DMS114 treated with DMSO at 0.1 percent for 48 hours (cell line): ENCODE measurements at regions not wholly inside any gene's neighbourhood (a gene's known extent, or its start where the extent isn't known, plus 50 kb on each side); places are given as distances from the start of the nearest gene placed in this dataset.
A peak's percentile ranks its signal among the peaks of the same experiment; 100 is the strongest.

Experiments used
- DNase-seq: peaks from one replicate; lab custom pipeline; 2025; ENCODE audit not compliant: unreplicated experiment; lab: John Stamatoyannopoulos, UW

GRCh38 chr15:97731859-97732258 lies 228.6 kb upstream of the ARRDC4 start:
- no peak for DNase-seq

DNA sequence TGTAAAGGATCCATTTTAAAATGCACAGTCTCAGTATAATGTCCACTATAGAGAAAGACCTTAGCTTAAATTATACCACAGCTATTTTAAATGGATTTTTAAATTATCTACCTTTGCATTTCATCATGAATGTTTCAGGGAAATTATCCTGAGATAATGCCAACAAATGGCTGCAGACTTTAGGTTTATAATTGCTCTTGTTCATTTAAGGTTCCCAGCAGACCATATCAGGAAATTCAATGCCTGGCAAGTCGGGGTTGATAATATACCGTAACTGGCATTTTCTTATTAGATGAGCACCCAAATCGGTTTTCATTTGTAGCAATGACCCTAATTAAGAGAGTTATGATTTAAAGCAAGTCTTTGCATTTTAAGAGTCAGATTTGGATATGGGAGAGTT lies 227.1 kb upstream of the ARRDC4 start:
- DNase-seq = no peak

DNA sequence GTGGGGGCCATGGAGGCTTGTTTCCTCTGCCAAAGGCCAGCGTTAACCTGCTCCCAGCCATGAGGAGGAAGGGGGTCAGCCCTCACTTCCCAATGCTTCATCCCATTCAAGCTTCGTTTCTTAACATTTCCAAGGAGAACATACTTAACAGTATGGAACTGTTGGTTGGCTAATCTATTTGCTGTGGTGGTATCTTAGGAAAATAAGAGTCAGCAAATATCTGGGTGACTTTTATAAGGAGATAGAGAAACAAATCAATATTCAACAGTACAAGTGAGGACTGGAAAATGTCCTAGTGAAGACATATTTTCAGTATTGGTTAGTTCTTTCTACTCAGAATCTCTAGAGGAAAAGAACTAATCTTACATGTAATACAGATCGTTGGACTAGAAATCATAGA lies 223.8 kb upstream of the ARRDC4 start:
- DNase-seq = no peak

- peak; percentile 32 for DNase-seq
These were observed 214.9 kb upstream of the ARRDC4 start for GRCh38 chr15:97745481-97746071.

DNA sequence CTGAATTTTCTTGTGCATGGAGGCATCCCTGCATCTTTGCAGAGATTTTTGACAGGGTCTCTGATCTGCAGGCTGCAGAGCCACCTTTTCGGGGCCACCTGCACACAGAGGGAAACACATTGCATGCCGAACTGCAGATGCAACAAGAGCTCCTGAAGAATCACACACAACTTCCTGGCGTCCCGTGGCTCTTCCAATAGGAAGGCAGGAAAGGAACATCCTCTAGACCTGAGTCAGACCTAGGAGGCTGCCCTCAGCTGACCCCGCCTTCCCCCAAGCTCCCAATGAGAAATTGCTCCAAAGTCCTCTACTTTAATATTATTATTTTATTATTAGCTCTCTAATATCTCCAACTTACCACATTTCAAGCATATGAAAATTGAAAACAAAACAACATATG lies 213.2 kb upstream of the ARRDC4 start:
- no peak for DNase-seq

GRCh38 chr15:97748576-97748975 lies 211.9 kb upstream of the ARRDC4 start:
- no peak for DNase-seq

- DNase-seq = no peak
These were observed 210.4 kb upstream of the ARRDC4 start for GRCh38 chr15:97750060-97750459.

DNA sequence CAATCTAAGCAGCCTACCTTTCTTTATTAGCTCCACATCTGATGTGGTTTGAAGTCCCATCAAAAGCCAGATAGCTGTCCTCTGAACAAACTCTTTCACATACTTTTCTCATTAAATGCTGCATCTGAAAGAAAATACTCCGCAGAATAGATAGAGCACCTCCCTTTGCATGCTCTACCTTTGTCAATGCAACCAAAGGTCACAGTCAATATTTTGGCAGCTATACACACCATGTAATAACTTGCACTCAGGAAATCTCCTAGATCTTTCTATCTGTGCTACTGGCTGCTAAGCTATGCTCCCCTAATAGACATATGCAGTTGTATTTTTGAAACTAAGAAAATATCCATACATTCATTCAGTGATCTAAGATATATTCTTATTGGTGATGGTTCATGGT lies 204.8 kb upstream of the ARRDC4 start:
- no peak for DNase-seq

DNA sequence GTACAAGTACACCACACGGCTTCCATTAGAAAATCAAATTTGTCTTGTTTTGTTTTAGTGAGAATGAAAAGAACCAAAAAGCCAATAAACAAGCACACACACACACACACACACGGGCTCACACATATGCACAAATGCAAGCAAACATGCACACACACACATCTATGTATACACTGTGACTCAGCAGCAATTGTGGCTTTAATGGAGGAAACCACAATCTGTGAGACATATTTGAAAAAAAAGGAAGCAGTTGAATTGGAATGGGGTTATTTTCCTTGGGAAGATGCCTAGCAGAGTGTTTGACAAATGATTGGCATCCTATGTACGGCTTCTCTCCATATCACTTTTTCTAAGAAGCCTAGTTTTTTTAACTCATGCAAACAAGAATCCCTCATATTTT lies 201.1 kb upstream of the ARRDC4 start:
- DNase-seq = no peak

- no peak for DNase-seq
These were observed 199.4 kb upstream of the ARRDC4 start for GRCh38 chr15:97761110-97761509.

DNA sequence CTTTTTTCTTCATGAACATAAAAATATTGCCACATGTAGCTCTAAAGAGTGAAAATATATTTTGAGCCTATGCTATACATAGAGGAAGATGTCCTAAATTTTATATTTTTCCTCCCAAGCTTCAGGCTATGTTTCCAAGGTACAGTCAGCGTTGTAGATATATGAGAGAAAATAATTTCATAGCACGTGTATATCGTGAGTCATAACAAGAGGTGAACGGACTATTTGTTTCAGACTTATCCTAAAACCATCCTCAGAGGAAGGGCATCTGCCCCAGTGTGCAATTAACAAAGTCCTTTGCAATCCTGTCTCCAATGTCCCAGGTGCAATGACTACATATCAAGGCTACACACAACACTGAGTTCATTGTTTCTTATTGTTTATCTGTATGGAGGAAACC lies 177.3 kb upstream of the ARRDC4 start:
- DNase-seq = no peak

- no peak for DNase-seq
These were observed 173.8 kb upstream of the ARRDC4 start for GRCh38 chr15:97786741-97787140.

DNA sequence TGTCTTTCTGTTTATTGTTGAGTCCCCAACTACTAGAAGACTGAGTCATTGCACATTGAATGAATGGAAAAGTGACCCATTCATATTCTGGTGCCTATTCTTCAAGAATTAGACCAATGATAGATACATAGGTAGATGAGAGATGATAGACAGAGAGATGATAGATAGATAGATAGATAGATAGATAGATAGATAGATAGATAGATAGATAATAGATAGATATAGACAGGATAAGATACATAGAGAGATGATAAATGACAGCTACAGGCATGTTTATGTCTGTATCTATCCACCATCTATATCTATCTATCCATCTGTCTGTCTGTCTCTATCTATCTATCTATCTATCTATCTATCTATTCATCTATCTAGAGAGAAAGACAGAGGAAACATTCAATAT lies 170.3 kb upstream of the ARRDC4 start:
- no peak for DNase-seq

DNA sequence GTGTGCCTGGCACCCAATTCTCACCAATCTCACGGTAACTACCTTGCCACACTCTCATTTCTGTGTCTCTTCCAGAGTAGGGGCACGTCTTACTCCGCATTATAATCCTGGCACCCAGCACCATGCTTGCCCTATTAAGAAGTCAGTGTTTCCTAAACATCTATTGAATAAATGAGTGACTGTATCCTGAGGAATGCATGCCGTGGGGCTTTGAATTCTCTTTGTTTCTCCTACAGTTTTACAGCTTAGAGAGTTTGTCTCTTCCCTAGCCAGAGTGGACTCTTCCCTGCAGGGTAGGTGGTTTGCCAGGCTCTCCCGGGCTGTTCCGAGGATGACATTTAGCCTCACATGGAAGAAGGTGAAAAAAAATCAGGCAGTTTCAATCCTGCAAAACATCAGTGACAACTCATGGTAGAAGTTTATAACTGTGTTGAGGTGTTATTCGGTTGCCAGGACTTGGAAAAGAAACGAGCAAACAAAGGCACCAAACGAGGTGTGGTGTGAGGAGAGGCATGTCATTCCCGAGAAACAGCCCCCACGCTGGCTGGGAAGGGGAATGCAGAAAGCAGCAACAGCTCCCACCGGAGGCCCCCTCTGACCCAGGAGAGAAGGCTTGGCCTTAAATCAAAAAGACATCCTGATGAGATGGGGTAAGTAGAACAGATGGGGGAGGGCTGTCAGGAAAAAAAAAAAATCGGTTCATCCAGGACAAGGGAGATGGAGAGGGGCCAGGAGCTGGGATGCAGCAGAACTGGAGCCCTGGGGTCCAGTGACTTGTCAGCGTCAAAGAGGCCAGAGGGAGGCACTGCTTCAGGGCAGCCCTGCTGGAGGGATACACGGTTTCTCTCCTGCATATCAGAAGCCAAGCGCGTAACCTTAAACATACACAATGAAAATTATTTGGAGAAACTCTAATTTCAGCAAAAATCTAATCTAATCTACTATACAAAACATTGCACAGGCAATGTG lies 168.4 kb upstream of the ARRDC4 start:
- no peak for DNase-seq

DNA sequence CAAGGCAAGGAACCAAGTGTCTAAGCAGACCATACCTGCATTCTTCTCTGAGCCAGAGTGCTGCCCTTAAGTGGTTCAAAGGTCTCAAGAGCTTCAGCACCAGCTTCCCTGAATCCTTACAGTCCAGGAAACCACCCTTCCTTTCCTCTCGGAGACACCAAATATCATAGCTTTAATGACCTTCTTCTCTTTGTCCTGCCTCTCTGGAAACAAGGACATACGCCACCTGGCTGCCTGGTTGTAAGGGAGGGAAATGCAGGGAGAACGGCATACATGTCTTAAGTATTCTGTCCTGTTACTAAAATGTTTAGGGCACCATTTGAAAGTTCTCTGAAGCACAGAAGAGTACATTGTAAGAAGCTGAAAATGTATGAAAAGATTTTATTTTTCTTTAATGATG lies 155.6 kb upstream of the ARRDC4 start:
- DNase-seq = no peak

DNA sequence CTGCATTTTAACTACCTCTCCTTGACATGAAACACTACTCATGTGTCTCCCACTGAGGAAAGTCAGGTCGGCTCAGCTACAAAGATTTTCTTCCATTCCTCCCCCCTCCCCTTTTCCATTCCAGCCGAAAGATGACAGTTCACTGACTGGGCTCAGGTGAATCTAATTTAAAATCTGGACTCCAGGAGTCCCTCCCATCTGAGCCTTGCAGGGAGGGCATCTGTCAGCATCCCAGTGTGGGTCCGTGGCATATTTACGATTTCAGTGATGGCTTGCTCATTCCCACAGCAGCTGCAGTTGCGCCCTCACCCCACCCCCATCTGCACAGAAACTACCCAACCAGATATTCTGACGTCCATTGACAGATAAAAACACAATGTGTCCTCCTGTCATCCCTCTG lies 153.7 kb upstream of the ARRDC4 start:
- no peak for DNase-seq

DNA sequence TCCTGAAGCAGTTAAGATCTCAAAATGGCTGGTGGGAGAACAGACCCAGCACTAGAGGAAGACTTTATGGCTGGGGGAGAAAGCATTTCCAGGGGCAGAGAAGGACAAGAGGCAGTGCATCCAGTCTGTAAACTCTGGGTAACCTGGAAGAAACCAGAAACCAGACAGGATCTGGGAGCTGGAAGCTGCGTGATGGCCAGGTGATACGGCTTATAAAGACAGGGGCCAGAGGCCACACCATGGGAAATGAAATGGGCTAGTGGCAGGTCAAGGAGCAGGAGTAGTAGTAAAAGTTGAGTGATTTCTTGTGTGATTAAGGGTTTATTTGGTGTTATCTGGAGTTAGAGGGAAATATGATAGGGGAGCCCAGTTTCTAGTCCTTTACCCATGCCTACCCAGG lies 144.7 kb upstream of the ARRDC4 start:
- DNase-seq = no peak

- no peak for DNase-seq
These were observed 143.1 kb upstream of the ARRDC4 start for GRCh38 chr15:97817276-97817890.

DNA sequence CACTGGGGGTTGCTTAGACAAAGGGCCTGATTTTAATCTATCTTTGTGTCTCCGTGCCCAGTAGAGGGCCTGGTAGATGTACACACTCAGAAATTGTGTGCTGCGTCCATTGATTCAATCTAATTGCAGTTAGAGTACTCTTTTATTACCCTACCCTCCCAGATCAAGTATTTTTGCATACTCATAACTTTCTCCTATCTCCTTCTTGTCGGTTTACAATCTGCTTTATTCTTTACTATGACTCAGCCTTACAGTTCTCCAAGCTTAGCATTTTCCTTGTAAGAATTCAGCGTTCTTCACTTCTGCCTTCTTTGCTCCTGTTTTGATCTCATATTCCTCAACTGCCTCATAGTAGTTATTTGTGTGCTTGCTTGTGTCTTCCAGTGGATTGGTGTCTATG lies 124.5 kb upstream of the ARRDC4 start:
- DNase-seq = no peak

GRCh38 chr15:97837896-97838295 lies 122.6 kb upstream of the ARRDC4 start:
- DNase-seq = no peak

GRCh38 chr15:97838606-97839210 lies 121.8 kb upstream of the ARRDC4 start:
- DNase-seq = no peak

- no peak for DNase-seq
These were observed 120.0 kb upstream of the ARRDC4 start for GRCh38 chr15:97840501-97840900.
